COLO668 (cell line): ENCODE measurements at regions not wholly inside any gene's neighbourhood (a gene's known extent, or its start where the extent isn't known, plus 50 kb on each side); places are given as distances from the start of the nearest gene placed in this dataset.
A peak's percentile ranks its signal among the peaks of the same experiment; 100 is the strongest.
"Not testable (repeated sequence)": the region's sequence is repeated elsewhere in the genome, so short reads cannot be mapped to it uniquely, and the experiment has no call there.

Experiments
- DNase-seq: peaks from one replicate; lab custom pipeline; 2025; ENCODE audit not compliant: unreplicated experiment; lab: John Stamatoyannopoulos, UW

- no peak for DNase-seq
Measured at GRCh38 chr11:103584021-103584420, 452.4 kb upstream of the DDI1 start.

DNA sequence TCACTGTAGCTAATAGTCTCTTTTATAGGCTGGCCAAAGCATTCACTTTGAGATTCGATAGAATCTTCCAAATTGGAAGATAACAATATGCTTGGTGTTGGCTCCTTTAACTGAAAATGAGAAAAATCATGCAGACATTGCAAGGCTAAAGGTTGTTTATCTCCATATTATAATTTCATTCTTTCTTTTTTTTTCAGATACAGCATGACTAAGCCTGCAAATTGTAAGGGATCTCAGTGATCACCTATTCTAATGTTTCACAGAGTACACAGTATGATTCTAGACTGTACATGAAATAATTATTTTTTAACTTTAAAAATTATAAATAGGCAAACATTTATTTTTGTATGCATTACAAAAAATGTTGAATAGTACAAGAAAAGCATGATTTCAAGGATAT, 451.7 kb upstream of the DDI1 start:
- DNase-seq = no peak

GRCh38 chr11:103585401-103585800, 451.0 kb upstream of the DDI1 start:
- DNase-seq = no peak

- DNase-seq = no peak
Measured at GRCh38 chr11:103585911-103586310, 450.5 kb upstream of the DDI1 start.

DNA sequence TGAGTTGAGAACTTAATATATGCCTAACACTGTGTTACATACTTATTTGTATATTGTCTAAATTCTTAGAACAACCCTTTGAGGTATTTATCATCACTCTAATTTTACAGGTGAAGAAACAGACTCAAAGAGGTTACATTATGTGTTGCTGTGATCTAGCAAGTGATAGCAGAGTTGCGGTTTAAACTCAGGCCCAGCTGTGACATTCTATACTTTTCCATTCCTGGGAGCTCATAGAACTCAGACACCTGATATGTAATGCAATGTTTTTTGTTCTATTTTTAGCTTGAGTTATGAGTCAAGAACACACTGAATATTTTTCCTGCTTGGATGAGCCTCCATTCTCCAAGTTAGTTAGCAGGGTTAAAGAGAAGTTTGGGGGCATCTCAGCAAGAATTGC, 449.7 kb upstream of the DDI1 start:
- DNase-seq = peak; percentile 45

DNA sequence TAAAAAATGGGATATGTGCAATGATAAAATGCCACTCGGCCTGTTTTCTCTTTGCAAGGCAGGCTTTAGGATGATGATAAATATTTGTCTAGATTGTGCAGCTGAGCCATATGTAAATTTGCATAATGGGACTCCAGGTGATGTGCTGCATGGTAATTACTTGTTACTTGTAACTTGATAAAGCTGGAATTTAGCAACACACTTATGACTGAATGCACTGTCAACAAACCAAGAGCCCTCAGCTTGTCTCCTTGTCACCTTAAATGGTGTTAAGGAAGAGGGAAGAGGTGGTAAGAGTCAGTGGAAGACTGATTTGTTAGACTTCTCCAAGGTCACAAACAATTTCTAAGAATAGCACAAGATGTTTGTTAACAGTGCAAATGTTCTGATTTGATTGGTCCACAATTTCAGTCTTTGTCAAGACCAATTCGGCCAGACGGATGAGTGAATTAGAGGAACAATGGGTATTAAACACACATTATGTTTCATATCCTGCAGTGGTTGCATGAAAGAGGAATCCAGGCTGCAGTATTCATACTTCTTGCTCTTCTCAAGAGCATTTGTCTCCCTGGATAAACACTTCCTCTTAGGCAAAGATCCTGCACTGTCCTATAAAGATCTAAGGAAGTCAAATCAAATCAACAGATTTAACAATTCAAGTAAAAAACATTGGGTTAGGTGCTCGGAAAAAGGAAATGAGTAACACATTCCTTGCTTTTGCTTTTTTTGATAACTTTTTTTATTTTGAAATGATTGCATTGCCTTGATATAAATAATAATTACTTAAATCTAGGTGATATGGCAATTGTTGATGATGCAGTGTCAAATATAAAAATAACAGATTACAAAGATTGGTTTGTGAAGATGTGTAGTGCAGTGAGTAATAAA, 448.3 kb upstream of the DDI1 start:
- peak; percentile 31 for DNase-seq

DNA sequence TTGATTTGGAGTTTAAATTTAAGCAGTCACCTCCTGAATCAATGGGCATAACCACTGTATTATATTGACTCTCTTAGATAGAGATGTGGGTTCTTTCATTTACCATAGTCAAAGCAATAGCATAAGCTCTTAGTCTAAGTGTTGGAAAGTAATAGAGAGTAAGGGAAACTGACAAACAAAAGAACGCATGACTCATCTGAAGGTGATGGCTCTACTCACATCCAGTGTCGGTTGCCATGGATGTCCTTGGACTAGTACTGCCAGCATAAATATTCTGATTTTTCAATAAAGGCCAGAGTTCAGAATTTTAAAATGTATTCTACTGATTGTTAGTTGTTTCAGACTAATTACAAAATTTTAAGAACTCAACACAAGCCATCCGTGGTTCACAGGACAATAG, 444.9 kb upstream of the DDI1 start:
- no peak for DNase-seq

GRCh38 chr11:103594283-103594682, 442.2 kb upstream of the DDI1 start:
- DNase-seq = peak; percentile 12

GRCh38 chr11:103596315-103596714, 440.1 kb upstream of the DDI1 start:
- DNase-seq = no peak

- peak; percentile 33 for DNase-seq
Measured at GRCh38 chr11:103601225-103601846, 435.1 kb upstream of the DDI1 start.

GRCh38 chr11:103602840-103603239, 433.6 kb upstream of the DDI1 start:
- no peak for DNase-seq

DNA sequence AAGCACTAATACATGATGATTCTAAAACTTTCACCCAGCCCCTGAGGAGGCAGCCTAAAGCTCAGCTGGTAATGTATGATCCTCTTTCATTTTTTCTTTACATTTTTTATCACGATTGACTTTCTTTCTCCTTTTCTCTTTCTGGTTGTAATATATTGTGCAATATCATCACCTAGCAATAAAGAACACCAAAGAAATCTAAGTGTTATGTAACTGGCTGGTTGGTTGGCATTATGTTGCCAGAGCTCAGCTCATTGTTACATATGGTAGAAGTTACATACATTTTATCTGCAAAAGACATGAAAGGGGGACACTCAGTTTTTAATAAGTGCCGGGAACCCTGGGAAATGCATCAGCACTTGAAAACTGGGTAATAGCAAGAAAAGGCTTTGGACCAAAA, 432.1 kb upstream of the DDI1 start:
- DNase-seq = no peak

- no peak for DNase-seq
Measured at GRCh38 chr11:103608566-103608965, 427.9 kb upstream of the DDI1 start.

GRCh38 chr11:103609117-103610066, 427.0 kb upstream of the DDI1 start:
- no peak for DNase-seq

GRCh38 chr11:103610435-103610834, 426.0 kb upstream of the DDI1 start:
- DNase-seq = no peak

DNA sequence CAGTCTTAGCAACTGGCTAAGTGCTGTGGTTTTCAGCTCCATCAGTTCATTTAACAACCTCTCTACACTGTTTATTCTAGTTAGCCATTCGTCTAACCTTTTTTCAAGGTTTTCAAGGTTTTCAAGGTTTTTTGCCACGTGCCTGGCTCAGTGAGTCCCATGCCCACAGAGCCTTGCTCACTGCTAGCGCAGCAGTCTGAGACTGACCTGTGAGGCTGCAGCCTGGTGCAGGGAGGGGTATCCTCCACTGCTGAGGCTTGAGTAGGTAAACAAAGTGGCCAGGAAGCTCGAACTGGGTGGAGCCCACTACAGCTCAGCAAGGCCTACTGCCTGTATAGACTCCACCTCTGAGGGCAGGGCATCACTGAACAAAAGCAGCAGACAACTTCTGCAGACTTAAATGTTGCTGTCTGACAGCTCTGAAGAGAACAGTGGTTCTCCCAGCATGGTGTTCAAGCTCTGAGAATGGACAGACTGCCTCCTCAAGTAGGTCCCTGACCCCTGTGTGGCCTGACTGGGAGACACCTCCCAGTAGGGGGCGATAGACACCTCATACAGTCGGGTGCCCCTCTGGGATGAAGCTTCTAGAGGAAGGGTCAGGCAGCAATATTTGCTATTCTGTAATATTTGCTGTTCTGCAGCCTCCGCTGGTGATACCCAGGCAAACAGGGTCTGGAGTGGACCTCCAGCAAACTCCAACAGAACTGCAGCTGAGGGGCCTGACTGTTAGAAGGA, 424.7 kb upstream of the DDI1 start:
- not testable (repeated sequence) for DNase-seq

DNA sequence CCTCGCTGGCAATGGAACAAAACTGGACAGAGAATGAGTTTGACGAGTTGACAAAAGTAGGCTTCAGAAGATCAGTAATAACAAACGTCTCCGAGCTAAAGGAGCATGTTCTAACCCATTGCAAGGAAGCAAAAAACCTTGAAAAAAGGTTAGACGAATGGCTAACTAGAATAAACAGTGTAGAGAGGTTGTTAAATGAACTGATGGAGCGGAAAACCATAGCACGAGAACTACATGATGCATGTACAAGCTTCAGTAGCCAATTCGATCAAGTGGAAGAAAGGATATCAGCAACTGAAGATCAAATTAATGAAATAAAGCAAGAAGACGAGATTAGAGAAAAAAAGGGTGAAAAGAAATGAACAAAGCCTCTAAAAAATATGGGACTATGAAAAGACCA, 424.0 kb upstream of the DDI1 start:
- not testable (repeated sequence) for DNase-seq

DNA sequence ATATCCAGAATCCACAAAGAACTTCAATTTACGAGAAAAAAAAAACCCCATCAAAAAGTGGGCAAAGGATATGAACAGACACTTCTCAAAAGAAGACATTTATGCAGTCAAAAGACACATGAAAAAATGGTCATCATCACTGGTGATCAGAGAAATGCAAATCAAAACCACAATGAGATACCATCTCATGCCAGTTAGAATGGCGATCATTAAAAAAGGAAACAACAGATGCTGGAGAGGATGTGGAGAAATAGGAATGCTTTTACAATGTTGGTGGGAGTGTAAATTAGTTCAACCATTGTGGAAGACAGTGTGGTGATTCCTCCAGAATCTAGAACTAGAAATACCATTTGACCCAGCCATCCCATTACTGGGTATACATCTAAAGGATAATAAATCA, 419.9 kb upstream of the DDI1 start:
- DNase-seq = not testable (repeated sequence)

DNA sequence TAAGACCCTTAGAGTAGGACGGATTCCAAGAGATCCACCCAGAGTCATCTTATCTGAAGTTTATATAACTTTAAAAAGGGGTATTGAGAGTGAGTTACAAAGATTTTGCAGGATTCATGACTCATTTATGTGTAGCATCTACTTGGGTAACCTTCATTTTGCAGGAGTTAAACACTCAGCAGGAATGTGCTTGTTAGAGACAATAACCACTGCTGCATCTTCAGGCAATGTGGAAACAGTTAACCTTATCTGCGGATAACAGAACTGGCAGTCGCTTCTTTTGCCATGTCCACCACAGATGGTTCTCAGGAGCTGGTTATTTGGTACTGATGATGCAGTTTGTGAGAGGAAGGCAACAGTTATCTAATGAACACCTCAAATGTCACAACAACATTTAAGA, 417.9 kb upstream of the DDI1 start:
- no peak for DNase-seq

DNA sequence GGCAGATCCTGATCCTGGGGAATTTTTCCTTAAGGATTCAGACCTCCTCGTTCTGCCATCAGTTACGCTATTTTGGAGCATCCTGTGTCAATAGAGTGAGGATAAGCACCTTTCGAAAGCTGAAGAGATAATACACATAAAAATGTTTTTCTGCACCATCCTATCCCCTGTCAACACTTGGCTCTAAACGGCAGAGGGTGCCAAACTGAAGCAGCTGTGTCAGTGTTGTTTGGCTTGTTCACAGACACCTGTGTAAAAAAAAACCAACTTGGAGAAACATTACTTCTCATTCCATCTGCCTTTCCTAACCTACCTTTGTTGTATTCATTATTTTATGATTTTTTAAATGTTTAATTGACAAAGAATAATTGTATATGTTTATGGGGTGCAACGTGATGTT, 417.0 kb upstream of the DDI1 start:
- peak; percentile 28 for DNase-seq

DNA sequence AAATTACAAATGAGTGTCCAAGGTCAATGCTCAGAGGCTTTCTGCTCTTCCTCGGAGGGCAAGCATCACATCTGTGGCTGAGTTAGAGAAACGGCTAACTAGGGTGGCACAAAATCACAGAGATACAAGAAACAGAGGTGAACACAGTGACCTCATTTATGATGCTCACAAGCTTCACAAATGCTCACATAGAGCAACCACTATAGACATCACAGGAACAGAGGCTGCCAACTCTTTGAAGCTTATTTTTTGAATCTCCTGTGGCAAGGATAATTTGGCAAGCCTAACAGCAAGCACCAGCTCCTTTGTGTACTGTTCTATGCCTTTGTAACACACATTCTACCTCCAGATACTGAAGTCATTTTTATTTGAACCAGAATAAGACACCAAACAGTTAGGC, 416.5 kb upstream of the DDI1 start:
- no peak for DNase-seq
